Tongue (tissue), 1 donor: ENCODE measurements at regions not wholly inside any gene's neighbourhood (a gene's known extent, or its start where the extent isn't known, plus 50 kb on each side); places are given as distances from the start of the nearest gene placed in this dataset.
"Not testable (repeated sequence)": the region's sequence is repeated elsewhere in the genome, so short reads cannot be mapped to it uniquely, and the experiment has no call there.

ENCODE experiments used
- DNase-seq: peaks from one replicate; pipeline ENCODE4 v3.0.0-alpha.2; 2015

- no peak for DNase-seq
Measured at GRCh38 chr2:207363761-207364290, 165.9 kb upstream of the CREB1 start.

- no peak for DNase-seq
Measured at GRCh38 chr2:207370646-207371045, 159.1 kb upstream of the CREB1 start.

GRCh38 chr2:207371877-207372276, 157.9 kb upstream of the CREB1 start:
- no peak for DNase-seq

GRCh38 chr2:207372483-207372882, 157.3 kb upstream of the CREB1 start:
- no peak for DNase-seq

GRCh38 chr2:207375207-207375875, 154.4 kb upstream of the CREB1 start:
- DNase-seq, result no peak

- not testable (repeated sequence) for DNase-seq
Measured at GRCh38 chr2:207378620-207379019, 151.1 kb upstream of the CREB1 start.

GRCh38 chr2:207385076-207385475, 144.7 kb upstream of the CREB1 start:
- DNase-seq, result no peak

GRCh38 chr2:207385903-207386302, 143.9 kb upstream of the CREB1 start:
- no peak for DNase-seq

- no peak for DNase-seq
Measured at GRCh38 chr2:207387001-207387571, 142.7 kb upstream of the CREB1 start.

GRCh38 chr2:207390302-207391095, 139.3 kb upstream of the CREB1 start:
- DNase-seq, result no peak

- DNase-seq, result no peak
Measured at GRCh38 chr2:207394203-207394781, 135.5 kb upstream of the CREB1 start.

- no peak for DNase-seq
Measured at GRCh38 chr2:207394812-207395534, 134.8 kb upstream of the CREB1 start.

GRCh38 chr2:207395535-207396251, 134.1 kb upstream of the CREB1 start:
- no peak for DNase-seq

- DNase-seq, result no peak
Measured at GRCh38 chr2:207397917-207398655, 131.7 kb upstream of the CREB1 start.

- no peak for DNase-seq
Measured at GRCh38 chr2:207399301-207399700, 130.5 kb upstream of the CREB1 start.

- no peak for DNase-seq
Measured at GRCh38 chr2:207401338-207401737, 128.4 kb upstream of the CREB1 start.

- DNase-seq, result no peak
Measured at GRCh38 chr2:207403141-207403540, 126.6 kb upstream of the CREB1 start.

- DNase-seq, result no peak
Measured at GRCh38 chr2:207403950-207404349, 125.8 kb upstream of the CREB1 start.

- no peak for DNase-seq
Measured at GRCh38 chr2:207405150-207405549, 124.6 kb upstream of the CREB1 start.

GRCh38 chr2:207408086-207408794, 121.5 kb upstream of the CREB1 start:
- peak; percentile 47 for DNase-seq
